Ishikawa (cell line): ENCODE measurements at regions not wholly inside any gene's neighbourhood (a gene's known extent, or its start where the extent isn't known, plus 50 kb on each side); places are given as distances from the start of the nearest gene placed in this dataset.

Experiments used
- CEBPB ChIP-seq: IDR thresholded peaks from 2 replicates; pipeline ENCODE4 v1.6.1; 2012
- CREB1 ChIP-seq: IDR thresholded peaks from 2 replicates; pipeline ENCODE4 v1.6.1; 2012; ENCODE audit warnings: low read depth
- EGR1 ChIP-seq: IDR thresholded peaks from 2 replicates; pipeline ENCODE4 v1.6.1; 2012
- EP300 ChIP-seq: IDR thresholded peaks from 2 replicates; pipeline ENCODE4 v1.6.1; 2012; ENCODE audit warnings: borderline replicate concordance
- FOXM1 ChIP-seq: IDR thresholded peaks from 2 replicates; pipeline ENCODE4 v1.6.1; 2012; ENCODE audit warnings: low read depth, borderline replicate concordance
- NFIC ChIP-seq: IDR thresholded peaks from 2 replicates; pipeline ENCODE4 v1.6.1; 2012
- RAD21 ChIP-seq: IDR thresholded peaks from 2 replicates; pipeline ENCODE4 v1.6.1; 2012; ENCODE audit warnings: low read depth
- TAF1 ChIP-seq: IDR thresholded peaks from 2 replicates; pipeline ENCODE4 v1.6.1; 2012; ENCODE audit warnings: low read depth, mild to moderate bottlenecking
- TCF12 ChIP-seq: IDR thresholded peaks from 2 replicates; pipeline ENCODE4 v1.6.1; 2012; ENCODE audit warnings: low read depth
- TEAD4 ChIP-seq: IDR thresholded peaks from 2 replicates; pipeline ENCODE4 v1.6.1; 2012
- YY1 ChIP-seq: IDR thresholded peaks from 2 replicates; pipeline ENCODE4 v1.6.1; 2012; ENCODE audit warnings: low read depth
- ZBTB7A ChIP-seq: IDR thresholded peaks from 2 replicates; pipeline ENCODE4 v1.6.1; 2012; ENCODE audit warnings: low read depth
- TF ChIP-seq, protein P1 (sequence below): IDR thresholded peaks from 2 replicates; pipeline ENCODE4 v1.6.1; 2012; ENCODE audit warnings: low read depth, mild to moderate bottlenecking
- TF ChIP-seq, protein P2 (sequence below): IDR thresholded peaks from 2 replicates; pipeline ENCODE4 v1.6.1; 2012
- TF ChIP-seq, protein P3 (sequence below): IDR thresholded peaks from 2 replicates; pipeline ENCODE4 v1.6.1; 2012

DNA sequence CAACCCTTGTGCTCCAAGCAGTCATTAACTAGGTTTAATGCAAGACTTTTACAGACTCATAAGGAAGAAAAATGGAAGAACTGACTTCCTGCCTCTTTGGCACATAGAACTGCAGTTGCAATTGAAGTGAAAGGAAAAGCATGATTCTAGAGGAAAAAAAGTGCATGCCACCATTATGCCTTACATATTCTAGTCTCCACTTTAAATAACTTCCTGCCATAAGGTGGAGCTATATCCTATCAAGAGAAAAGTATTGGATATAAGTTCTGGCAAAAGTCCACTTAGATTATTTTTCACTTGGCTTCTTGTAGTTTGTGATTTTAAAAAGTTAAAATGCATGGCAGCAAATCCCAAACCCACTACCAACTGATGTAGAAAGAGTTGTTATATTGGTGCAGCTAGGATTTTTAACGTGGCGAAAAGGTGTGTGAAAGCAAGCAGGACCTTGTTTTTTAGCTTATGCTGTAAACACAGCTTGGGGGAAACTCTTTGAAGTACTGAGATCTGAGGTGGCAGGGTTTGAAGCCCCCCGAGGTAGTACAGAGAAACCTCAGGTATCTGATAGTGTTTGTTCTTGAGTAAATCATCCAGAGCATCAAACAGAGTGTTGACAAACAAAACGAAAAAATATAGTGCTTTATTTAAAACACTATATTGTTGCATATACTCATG lies 117.9 kb downstream of the ANXA1 start:
- TF ChIP-seq YY1 = no peak
- no peak for TF ChIP-seq CREB1
- TF ChIP-seq TEAD4 = no peak
- peak; percentile 80 for TF ChIP-seq RAD21
- TF ChIP-seq ZBTB7A = no peak
- TF ChIP-seq, protein P1, sequence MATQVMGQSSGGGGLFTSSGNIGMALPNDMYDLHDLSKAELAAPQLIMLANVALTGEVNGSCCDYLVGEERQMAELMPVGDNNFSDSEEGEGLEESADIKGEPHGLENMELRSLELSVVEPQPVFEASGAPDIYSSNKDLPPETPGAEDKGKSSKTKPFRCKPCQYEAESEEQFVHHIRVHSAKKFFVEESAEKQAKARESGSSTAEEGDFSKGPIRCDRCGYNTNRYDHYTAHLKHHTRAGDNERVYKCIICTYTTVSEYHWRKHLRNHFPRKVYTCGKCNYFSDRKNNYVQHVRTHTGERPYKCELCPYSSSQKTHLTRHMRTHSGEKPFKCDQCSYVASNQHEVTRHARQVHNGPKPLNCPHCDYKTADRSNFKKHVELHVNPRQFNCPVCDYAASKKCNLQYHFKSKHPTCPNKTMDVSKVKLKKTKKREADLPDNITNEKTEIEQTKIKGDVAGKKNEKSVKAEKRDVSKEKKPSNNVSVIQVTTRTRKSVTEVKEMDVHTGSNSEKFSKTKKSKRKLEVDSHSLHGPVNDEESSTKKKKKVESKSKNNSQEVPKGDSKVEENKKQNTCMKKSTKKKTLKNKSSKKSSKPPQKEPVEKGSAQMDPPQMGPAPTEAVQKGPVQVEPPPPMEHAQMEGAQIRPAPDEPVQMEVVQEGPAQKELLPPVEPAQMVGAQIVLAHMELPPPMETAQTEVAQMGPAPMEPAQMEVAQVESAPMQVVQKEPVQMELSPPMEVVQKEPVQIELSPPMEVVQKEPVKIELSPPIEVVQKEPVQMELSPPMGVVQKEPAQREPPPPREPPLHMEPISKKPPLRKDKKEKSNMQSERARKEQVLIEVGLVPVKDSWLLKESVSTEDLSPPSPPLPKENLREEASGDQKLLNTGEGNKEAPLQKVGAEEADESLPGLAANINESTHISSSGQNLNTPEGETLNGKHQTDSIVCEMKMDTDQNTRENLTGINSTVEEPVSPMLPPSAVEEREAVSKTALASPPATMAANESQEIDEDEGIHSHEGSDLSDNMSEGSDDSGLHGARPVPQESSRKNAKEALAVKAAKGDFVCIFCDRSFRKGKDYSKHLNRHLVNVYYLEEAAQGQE = no peak
- TF ChIP-seq NFIC = peak; percentile 24; the same call in 1 of the 2 replicates

- TF ChIP-seq, protein P1 = no peak
- TF ChIP-seq EP300 (peak; percentile 22; the same call in 1 of the 2 replicates), TAF1 (no peak), TEAD4 (peak; percentile 43), NFIC (no peak), RAD21 (no peak), CREB1 (no peak), EGR1 (no peak), FOXM1 (no peak), CEBPB (peak; percentile 95), YY1 (no peak), ZBTB7A (no peak), TCF12 (no peak)
- TF ChIP-seq, protein P2, sequence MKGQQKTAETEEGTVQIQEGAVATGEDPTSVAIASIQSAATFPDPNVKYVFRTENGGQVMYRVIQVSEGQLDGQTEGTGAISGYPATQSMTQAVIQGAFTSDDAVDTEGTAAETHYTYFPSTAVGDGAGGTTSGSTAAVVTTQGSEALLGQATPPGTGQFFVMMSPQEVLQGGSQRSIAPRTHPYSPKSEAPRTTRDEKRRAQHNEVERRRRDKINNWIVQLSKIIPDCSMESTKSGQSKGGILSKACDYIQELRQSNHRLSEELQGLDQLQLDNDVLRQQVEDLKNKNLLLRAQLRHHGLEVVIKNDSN = no peak
- TF ChIP-seq, protein P3, sequence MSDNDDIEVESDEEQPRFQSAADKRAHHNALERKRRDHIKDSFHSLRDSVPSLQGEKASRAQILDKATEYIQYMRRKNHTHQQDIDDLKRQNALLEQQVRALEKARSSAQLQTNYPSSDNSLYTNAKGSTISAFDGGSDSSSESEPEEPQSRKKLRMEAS = no peak
These were observed 119.5 kb downstream of the ANXA1 start for GRCh38 chr9:73270967-73271721.

GRCh38 chr9:73280113-73280512 lies 128.4 kb downstream of the ANXA1 start:
- TF ChIP-seq TCF12 = no peak

DNA sequence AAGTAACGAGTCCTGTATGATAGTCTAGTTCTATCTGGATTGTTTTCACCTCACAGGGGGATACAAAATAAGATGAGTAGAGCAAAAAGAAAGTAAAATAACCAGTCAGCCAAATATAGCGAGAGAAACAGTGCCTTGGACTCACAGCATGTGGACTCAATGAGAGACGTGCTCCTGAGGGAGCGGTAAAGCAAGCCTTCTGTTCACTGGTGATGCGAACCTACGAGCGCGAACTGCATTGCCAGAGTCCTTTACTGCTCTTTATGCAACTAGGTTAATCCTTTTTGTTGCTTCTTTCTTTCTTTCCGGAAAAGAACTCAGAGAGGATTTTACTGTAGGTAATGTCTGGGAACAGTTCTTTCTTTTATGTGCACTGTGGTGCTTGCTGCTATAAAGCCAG lies 132.7 kb downstream of the ANXA1 start:
- TF ChIP-seq RAD21 = no peak
- no peak for TF ChIP-seq EGR1
- TF ChIP-seq YY1 = no peak
- TF ChIP-seq, protein P2 = no peak

DNA sequence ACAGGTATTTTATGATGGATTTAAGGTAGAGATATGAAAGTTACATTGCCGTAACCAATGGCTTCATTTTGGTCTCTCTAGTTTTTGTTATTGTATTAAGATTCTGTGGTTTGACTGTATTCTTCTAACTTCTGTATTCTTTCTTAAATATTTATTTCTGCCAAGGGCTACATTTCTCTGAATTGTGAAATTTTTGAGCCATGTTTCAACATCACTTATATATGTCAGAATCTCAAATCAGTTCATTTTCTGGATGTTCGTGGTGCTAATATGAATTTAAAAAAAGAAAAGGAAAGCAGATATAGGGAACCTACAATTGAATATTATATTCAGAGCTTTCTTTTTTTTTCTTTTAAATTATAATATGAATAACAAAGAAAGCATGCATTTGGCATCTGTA lies 142.7 kb downstream of the ANXA1 start:
- TF ChIP-seq TEAD4 (no peak), RAD21 (no peak), CREB1 (no peak), EGR1 (no peak), EP300 (no peak), FOXM1 (no peak), YY1 (no peak)
- TF ChIP-seq, protein P1 = no peak
- TF ChIP-seq, protein P2 = no peak
